A549 (cell line): ENCODE measurements at regions not wholly inside any gene's neighbourhood (a gene's known extent, or its start where the extent isn't known, plus 50 kb on each side); places are given as distances from the start of the nearest gene placed in this dataset.

Experiments used
- ATAC-seq, 2 experiments: fragments of 200-7000 bp in 1 of 2; fragments of >200 bp in 1 of 2; cut with Nextera tagmentation in 1 of 2; cut with Tn5 transposase in 1 of 2; 3 replicates each; pipeline versions ENCODE4 v1.8.0 to v1.9.1; 2018 to 2020; ENCODE audit warnings: mild to moderate bottlenecking in 1 of 2, moderate library complexity in 1 of 2
- CTCF ChIA-PET: fragments of 300-600 bp; sonication (Branson Sonifier 250); formaldehyde crosslinking; extraction: SDS; loops from one replicate; lab custom pipeline; 2021; ENCODE audit warnings: antibody characterized with exemption, inconsistent platforms; lab: Yijun Ruan, JAX
- POLR2A ChIA-PET: fragments of 350-600 bp; formaldehyde crosslinking; extraction: SDS; loops from one replicate; lab custom pipeline; 2021; ENCODE audit warnings: antibody characterized with exemption, inconsistent platforms; lab: Yijun Ruan, JAX
- DNase-seq, 2 experiments: peaks; one replicate each; pipeline versions ENCODE4 v3.0.0 to v3.0.0-alpha.2; 2011 to 2016; ENCODE audit warnings: low read depth in 1 of 2, low spot score in 1 of 2
- FAIRE-seq: peaks from 2 replicates; lab custom pipeline; 2011; peaks lifted over from hg19 to GRCh38; lab: Jason Lieb, UNC
- H3K27ac ChIP-seq, 2 experiments: fragments of >200 bp; sonication (Bioruptor Twin); formaldehyde crosslinking; 3 replicates each; pipeline ENCODE4 v1.5.1; 2016 to 2017
- H3K4me1 ChIP-seq: fragments of >200 bp; sonication (Bioruptor Twin); formaldehyde crosslinking; 3 replicates; pipeline ENCODE4 v1.6.1; 2016
- H3K4me2 ChIP-seq: fragments of >200 bp; sonication (Bioruptor Twin); formaldehyde crosslinking; 3 replicates; pipeline ENCODE4 v1.6.1; 2016
- H3K4me3 ChIP-seq: fragments of >200 bp; sonication (Bioruptor Twin); formaldehyde crosslinking; 3 replicates; pipeline ENCODE4 v1.5.1; 2016
- H3K9me3 ChIP-seq: fragments of >200 bp; sonication (Bioruptor Twin); formaldehyde crosslinking; 3 replicates; pipeline ENCODE4 v1.6.1; 2016
- BHLHE40 ChIP-seq: IDR thresholded peaks from 2 replicates; pipeline ENCODE4 v1.6.1; 2012; ENCODE audit warnings: low read depth, low read length, inconsistent platforms
- CEBPB ChIP-seq, 2 experiments: fragments of >200 bp in 1 of 2; sonication (Bioruptor Twin) in 1 of 2; formaldehyde crosslinking in 1 of 2; IDR thresholded peaks; 2 replicates each; pipeline ENCODE4 v1.6.1; 2012 to 2016
- CHD2 ChIP-seq: fragments of 150-350 bp; IDR thresholded peaks from 2 replicates; pipeline ENCODE4 v1.6.1; 2014; ENCODE audit warnings: low read length; ENCODE audit not compliant: partially characterized antibody
- CHD4 ChIP-seq: fragments of 200-600 bp; sonication (generic); IDR thresholded peaks from 2 replicates; pipeline ENCODE4 v1.6.1; 2016; ENCODE audit warnings: antibody characterized with exemption, mild to moderate bottlenecking, borderline replicate concordance
- E2F6 ChIP-seq: IDR thresholded peaks from 2 replicates; pipeline ENCODE4 v1.6.1; 2012; ENCODE audit warnings: low read depth, borderline replicate concordance
- EHF ChIP-seq: fragments of 250-450 bp; sonication (Bioruptor Pico); IDR thresholded peaks from 2 replicates; pipeline ENCODE4 v1.5.0; 2020; ENCODE audit warnings: mild to moderate bottlenecking
- ELK1 ChIP-seq: fragments of 150-350 bp; IDR thresholded peaks from 2 replicates; pipeline ENCODE4 v1.6.1; 2014; ENCODE audit warnings: low read depth, mild to moderate bottlenecking, low read length
- GATA3 ChIP-seq: IDR thresholded peaks from 2 replicates; pipeline ENCODE4 v1.6.1; 2012; ENCODE audit warnings: borderline replicate concordance
- HES2 ChIP-seq: fragments of >200 bp; sonication (Bioruptor Twin); formaldehyde crosslinking; IDR thresholded peaks from 2 replicates; pipeline ENCODE4 v1.6.1; 2016
- HEYL ChIP-seq: fragments of 250-450 bp; sonication (Bioruptor Pico); IDR thresholded peaks from 2 replicates; pipeline ENCODE4 v1.8.0; 2021; ENCODE audit warnings: mild to moderate bottlenecking, moderate library complexity
- JUN ChIP-seq, 2 experiments: fragments of >200 bp; sonication (Bioruptor Twin); formaldehyde crosslinking; IDR thresholded peaks; 2 replicates in 1 of 2; 3 replicates in 1 of 2; pipeline ENCODE4 v1.6.1; 2016 to 2017
- KDM1A ChIP-seq: fragments of 200-600 bp; sonication (generic); IDR thresholded peaks from 2 replicates; pipeline ENCODE4 v1.6.1; 2016; ENCODE audit warnings: low read depth, mild to moderate bottlenecking
- KDM5A ChIP-seq: fragments of 200-600 bp; sonication (generic); IDR thresholded peaks from 2 replicates; pipeline ENCODE4 v1.6.1; 2016; ENCODE audit warnings: antibody characterized with exemption, mild to moderate bottlenecking
- MAX ChIP-seq: IDR thresholded peaks from 2 replicates; pipeline ENCODE4 v1.6.1; 2012
- NPAS2 ChIP-seq: fragments of 250-450 bp; sonication (Bioruptor Pico); IDR thresholded peaks from 2 replicates; pipeline ENCODE4 v1.8.0; 2022; ENCODE audit warnings: mild to moderate bottlenecking, moderate library complexity, borderline replicate concordance
- NR3C1 ChIP-seq: fragments of >200 bp; sonication (Bioruptor Twin); formaldehyde crosslinking; IDR thresholded peaks from 3 replicates; pipeline ENCODE4 v1.6.1; 2017
- POLR2A ChIP-seq: IDR thresholded peaks from 2 replicates; pipeline ENCODE4 v1.6.1; 2012; ENCODE audit warnings: mild to moderate bottlenecking, low read length
- POLR2AphosphoS2 ChIP-seq: conservative IDR thresholded peaks from 2 replicates; pipeline ENCODE4 v1.6.1; 2012; ENCODE audit warnings: low read length, improper control_type of control experiment, inconsistent platforms
- RARB ChIP-seq: fragments of 250-450 bp; sonication (Bioruptor Pico); IDR thresholded peaks from 2 replicates; pipeline ENCODE4 v1.8.0; 2021; ENCODE audit warnings: mild to moderate bottlenecking, moderate library complexity
- SMC3 ChIP-seq: fragments of >200 bp; sonication (Bioruptor Twin); formaldehyde crosslinking; IDR thresholded peaks from 3 replicates; pipeline ENCODE4 v1.6.1; 2018; ENCODE audit warnings: inconsistent platforms
- ZC3H11A ChIP-seq: fragments of 450-650 bp; IDR thresholded peaks from 2 replicates; pipeline ENCODE4 v1.6.1; 2014; ENCODE audit warnings: antibody characterized with exemption, mild to moderate bottlenecking
- ZFP36 ChIP-seq: fragments of 450-650 bp; IDR thresholded peaks from 2 replicates; pipeline ENCODE4 v1.6.1; 2014; ENCODE audit warnings: borderline replicate concordance; ENCODE audit not compliant: partially characterized antibody
- ZSCAN20 ChIP-seq: fragments of 250-450 bp; sonication (Bioruptor Pico); IDR thresholded peaks from 2 replicates; pipeline ENCODE4 v1.8.0; 2022; ENCODE audit warnings: mild to moderate bottlenecking, moderate library complexity
- WGBS: methylation state at CpG from one replicate; pipeline ENCODE4 v1.1.6; 2017; ENCODE audit errors: missing lambda C conversion rate; 5-methylcytosine and 5-hydroxymethylcytosine counted together
- TF ChIP-seq, protein P1 (sequence below): fragments of >200 bp; sonication (Bioruptor Twin); formaldehyde crosslinking; IDR thresholded peaks from 3 replicates; pipeline ENCODE4 v1.6.1; 2016
- TF ChIP-seq, protein P2 (sequence below): fragments of 200-600 bp; sonication (generic); IDR thresholded peaks from 2 replicates; pipeline ENCODE4 v1.6.1; 2016; ENCODE audit warnings: antibody characterized with exemption, mild to moderate bottlenecking, moderate library complexity

DNA sequence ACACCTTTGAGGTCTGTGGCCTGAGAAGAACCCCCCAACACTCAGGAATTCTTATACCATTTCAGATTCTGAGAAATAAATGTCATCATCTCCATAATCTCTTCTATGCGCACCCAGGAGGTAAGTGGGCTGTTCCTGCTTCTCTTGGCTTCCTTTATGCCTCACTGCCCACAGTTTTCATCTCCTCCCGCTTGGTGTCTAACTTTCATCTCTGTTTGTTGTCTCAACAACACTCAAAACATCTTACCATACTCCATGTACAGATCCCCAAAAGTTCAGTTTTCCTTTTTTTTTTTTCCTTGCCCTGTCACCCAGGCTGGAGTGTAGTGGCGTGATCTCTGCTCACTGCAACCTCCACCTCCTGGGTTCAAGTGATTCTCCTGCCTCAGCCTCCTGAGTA lies 170.2 kb upstream of the FREM1 start:
- ChIA-PET POLR2A (no interaction called here), CTCF (no interaction called here)
- TF ChIP-seq NPAS2 (no peak), RARB (CRISPR knock-in tag) (no peak), ZC3H11A (no peak), ELK1 (no peak), E2F6 (no peak), CEBPB (IDR thresholded peaks at IDR 0.05) (no peak), POLR2A (no peak), JUN (IDR thresholded peaks at IDR 0.05) (no peak), BHLHE40 (no peak), EHF (CRISPR knock-in tag) (no peak), CHD4 (no peak)
- WGBS = 7% methylated on average over 2 of the region's 3 CpGs
- no peak overlapping the region for H3K4me3 ChIP-seq
- H3K27ac ChIP-seq = no peak overlapping the region
- DNase-seq (no peak), FAIRE-seq (no peak), ATAC-seq (no peak)
- H3K9me3 ChIP-seq = no peaks in the 10 kb centered on the region
- no peak overlapping the region for H3K4me2 ChIP-seq
- no peaks in the 10 kb centered on the region for H3K4me1 ChIP-seq

DNA sequence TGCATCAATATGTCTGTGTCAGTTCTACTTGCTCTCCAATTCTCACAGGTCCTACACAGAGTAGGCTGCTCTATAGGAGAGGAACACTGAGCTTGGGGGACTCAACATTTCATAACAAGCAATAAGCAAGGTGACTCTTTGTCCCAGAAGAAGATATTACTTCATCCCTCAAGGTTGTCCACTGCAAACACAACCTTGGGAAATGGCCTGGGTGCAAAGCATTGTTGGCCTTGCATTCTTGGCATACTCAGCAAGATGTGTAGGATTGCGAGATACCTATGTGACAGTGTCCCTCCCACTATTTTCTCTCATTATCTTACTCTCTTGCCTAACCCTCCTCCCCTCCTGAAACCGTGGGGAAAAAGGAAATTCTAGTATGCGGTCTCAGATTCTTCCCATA lies 169.8 kb upstream of the FREM1 start:
- Histone ChIP-seq H3K4me2 (no peak overlapping the region), H3K4me1 (no peaks in the 10 kb centered on the region), H3K27ac (no peak overlapping the region), H3K9me3 (no peaks in the 10 kb centered on the region), H3K4me3 (no peak overlapping the region)
- ChIA-PET CTCF (no interaction called here), POLR2A (no interaction called here)
- ATAC-seq (no peak), DNase-seq (no peak), FAIRE-seq (no peak)
- TF ChIP-seq CEBPB (IDR thresholded peaks at IDR 0.05) (no peak), EHF (CRISPR knock-in tag) (no peak), ZSCAN20 (CRISPR knock-in tag) (no peak), KDM5A (no peak), ZFP36 (no peak), POLR2AphosphoS2 (no peak), HES2 (no peak), POLR2A (no peak), NR3C1 (no peak), HEYL (no peak), KDM1A (no peak), SMC3 (no peak), GATA3 (no peak), MAX (no peak), RARB (CRISPR knock-in tag) (no peak), ZC3H11A (no peak), CHD2 (no peak)
- TF ChIP-seq, protein P1, sequence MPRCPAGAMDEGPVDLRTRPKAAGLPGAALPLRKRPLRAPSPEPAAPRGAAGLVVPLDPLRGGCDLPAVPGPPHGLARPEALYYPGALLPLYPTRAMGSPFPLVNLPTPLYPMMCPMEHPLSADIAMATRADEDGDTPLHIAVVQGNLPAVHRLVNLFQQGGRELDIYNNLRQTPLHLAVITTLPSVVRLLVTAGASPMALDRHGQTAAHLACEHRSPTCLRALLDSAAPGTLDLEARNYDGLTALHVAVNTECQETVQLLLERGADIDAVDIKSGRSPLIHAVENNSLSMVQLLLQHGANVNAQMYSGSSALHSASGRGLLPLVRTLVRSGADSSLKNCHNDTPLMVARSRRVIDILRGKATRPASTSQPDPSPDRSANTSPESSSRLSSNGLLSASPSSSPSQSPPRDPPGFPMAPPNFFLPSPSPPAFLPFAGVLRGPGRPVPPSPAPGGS = no peak
- TF ChIP-seq, protein P2, sequence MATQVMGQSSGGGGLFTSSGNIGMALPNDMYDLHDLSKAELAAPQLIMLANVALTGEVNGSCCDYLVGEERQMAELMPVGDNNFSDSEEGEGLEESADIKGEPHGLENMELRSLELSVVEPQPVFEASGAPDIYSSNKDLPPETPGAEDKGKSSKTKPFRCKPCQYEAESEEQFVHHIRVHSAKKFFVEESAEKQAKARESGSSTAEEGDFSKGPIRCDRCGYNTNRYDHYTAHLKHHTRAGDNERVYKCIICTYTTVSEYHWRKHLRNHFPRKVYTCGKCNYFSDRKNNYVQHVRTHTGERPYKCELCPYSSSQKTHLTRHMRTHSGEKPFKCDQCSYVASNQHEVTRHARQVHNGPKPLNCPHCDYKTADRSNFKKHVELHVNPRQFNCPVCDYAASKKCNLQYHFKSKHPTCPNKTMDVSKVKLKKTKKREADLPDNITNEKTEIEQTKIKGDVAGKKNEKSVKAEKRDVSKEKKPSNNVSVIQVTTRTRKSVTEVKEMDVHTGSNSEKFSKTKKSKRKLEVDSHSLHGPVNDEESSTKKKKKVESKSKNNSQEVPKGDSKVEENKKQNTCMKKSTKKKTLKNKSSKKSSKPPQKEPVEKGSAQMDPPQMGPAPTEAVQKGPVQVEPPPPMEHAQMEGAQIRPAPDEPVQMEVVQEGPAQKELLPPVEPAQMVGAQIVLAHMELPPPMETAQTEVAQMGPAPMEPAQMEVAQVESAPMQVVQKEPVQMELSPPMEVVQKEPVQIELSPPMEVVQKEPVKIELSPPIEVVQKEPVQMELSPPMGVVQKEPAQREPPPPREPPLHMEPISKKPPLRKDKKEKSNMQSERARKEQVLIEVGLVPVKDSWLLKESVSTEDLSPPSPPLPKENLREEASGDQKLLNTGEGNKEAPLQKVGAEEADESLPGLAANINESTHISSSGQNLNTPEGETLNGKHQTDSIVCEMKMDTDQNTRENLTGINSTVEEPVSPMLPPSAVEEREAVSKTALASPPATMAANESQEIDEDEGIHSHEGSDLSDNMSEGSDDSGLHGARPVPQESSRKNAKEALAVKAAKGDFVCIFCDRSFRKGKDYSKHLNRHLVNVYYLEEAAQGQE = no peak
- WGBS = 13% methylated on average over 3 of the region's 3 CpGs
